GM18511 (cell line): ENCODE measurements at regions not wholly inside any gene's neighbourhood (a gene's known extent, or its start where the extent isn't known, plus 50 kb on each side); places are given as distances from the start of the nearest gene placed in this dataset.

Experiments
- ATAC-seq: cut with Tn5 transposase; IDR thresholded peaks from one replicate; pipeline ENCODE4 v1.9.1; 2021; ENCODE audit warnings: mild to moderate bottlenecking, moderate library complexity; ENCODE audit not compliant: unreplicated experiment

- ATAC-seq = no peak
Measured at GRCh38 chr10:78502210-78502936, 468.7 kb downstream of the RPS24 start.

GRCh38 chr10:78504181-78504580, 470.5 kb downstream of the RPS24 start:
- no peak for ATAC-seq

- ATAC-seq = no peak
Measured at GRCh38 chr10:78505657-78506056, 472.0 kb downstream of the RPS24 start.

DNA sequence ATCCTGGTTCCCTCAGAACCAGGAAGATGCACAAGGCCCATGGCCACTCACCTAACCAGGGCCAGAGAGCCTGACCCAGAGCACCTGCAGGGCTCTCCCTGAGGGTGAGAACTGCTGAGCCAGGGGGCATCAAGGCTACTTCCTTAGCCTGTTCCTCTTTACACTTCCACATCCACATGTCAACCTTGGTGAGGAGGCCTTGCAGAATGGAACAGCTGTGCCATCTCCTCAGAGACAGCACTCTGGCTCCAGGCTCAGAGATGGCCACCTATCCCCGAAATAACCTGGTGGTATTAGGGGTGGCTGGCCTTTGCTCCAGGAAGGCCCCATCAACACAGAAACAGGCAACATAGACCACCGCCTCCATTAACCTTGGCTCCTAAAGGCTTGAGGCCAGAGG, 473.0 kb downstream of the RPS24 start:
- no peak for ATAC-seq

GRCh38 chr10:78507510-78508160, 474.0 kb downstream of the RPS24 start:
- no peak for ATAC-seq

GRCh38 chr10:78508955-78509748, 475.5 kb downstream of the RPS24 start:
- no peak for ATAC-seq

DNA sequence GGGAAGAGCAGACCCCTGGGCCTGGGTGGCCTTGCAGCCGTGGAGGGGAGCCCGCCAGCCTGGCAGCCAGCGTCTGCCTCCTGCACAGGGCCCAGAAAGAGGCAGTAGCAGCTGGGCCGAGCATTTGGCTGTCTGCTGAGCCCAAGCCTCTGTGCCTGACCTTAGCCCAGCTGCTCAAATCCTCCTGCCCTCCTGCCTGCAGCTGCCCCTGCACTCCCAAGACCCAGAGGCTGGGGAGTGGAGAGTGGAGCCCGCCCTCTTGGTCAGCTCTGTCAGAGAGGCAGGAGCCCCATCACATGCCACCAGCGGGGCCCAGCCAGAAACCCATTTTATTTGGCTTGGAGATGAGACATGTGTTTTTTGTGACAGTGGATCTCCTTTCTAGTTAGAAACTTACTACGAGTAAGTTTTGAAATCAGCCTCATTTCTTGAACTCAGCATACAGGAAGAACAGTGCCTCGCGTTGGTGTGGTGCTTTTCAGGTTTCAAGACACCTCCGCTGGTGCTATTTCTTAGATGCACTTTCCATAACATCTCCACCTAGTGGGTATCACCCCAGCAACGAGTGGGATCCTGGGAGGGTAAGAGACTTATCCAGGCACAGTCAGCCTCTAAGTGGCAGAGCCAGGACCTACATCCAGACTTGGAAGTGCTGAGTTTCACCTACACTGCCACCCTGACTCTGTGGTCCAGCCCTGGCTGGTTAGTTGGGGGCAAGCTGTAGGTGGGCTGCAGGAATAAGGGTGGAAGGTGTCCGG, 477.1 kb downstream of the RPS24 start:
- ATAC-seq = no peak

DNA sequence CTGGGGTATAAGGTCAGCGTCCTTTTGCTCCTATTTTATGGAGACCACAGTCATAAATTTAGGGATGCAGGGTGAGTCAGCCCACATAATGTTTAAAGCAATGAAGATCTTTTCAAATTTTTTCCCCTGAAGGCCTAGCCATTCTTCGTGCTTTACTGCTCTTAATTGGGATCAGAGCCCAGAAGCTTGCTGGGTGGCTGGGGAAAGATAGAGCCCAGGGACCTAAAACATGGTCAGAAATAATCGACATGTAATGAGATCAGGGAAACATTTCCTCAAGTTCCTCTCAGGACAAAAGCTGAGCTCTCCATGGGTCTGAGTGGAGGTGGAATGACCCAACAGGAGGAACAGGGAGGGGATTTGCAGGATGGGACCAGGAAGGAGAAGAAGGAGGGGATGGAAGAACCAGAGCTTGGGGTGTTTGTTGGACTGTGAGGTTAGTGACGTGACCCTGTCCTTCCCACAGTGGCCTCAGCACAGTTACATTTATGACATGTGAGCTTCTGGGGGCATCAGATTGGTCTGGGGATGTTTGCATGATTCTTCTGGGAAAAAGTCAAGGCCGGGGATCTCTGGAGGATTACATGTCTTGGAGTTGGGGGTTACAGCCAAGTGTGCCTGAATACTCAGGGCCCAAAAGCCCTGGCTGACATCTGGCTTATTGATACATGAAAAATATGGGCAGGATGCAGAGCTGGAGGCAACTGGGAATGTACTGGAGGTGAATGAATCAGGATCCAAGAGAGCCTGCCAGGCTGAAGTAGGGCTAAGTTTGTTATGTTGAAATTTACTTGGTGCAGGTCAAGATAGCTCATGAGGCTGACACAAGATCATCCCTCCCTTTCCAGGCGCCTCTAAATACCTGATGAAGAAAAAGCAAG, 477.9 kb downstream of the RPS24 start:
- no peak for ATAC-seq

DNA sequence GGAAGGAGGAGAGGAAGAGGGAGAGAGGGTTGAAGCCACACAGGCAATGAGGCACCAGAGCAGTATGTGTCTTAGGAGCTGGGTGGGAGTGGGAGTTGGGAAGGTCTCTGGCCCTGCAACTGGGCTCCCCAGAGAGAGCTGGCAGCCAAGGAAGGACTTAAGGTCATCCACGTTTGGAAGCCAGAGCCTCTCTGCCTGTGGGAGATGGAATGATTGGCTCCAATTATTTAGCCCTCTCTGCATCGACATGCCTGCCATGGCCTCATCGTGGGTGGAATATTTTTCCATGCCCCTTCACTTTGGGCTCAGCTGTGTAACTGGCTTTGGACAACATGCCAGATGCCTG, 478.5 kb downstream of the RPS24 start:
- ATAC-seq = no peak

- no peak for ATAC-seq
Measured at GRCh38 chr10:78513330-78513729, 479.7 kb downstream of the RPS24 start.

DNA sequence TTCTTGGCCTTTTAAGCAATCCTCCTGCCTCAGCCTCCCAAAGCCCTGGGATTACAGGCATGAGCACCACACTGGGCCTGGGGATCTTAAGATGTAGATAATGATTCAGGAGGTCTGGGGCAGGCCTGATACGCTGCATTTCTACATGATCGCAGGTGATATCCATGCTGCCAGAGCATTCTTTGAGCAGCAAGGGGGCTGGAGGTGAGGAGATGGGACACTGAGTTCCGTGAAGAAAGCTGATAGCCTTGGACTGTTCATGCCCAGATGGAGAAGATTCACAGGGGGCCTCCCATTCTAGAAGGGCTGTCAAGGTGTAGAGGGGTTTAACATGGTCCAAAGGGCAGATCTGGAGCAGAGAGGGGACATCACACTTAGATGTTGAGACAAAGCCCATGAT, 480.3 kb downstream of the RPS24 start:
- no peak for ATAC-seq

DNA sequence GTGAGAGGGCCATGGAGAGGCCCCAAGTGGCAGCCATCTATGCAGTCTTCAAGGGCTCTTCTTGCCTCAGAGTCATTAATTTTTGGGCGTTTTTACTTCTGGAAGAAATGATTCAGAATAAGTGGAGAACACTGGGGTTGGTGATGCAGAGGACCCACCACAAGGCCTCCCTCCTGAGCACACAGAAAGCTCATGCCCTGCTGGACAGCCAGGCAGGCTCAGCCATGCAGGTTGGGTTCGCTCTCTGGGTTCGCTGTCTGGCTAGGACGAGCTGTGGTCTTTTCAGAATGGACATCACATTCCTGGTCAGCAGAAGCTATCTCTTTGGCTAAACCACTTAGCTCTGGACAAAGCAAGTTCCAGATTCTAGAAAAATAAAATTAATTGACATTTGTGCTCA, 480.8 kb downstream of the RPS24 start:
- no peak for ATAC-seq

DNA sequence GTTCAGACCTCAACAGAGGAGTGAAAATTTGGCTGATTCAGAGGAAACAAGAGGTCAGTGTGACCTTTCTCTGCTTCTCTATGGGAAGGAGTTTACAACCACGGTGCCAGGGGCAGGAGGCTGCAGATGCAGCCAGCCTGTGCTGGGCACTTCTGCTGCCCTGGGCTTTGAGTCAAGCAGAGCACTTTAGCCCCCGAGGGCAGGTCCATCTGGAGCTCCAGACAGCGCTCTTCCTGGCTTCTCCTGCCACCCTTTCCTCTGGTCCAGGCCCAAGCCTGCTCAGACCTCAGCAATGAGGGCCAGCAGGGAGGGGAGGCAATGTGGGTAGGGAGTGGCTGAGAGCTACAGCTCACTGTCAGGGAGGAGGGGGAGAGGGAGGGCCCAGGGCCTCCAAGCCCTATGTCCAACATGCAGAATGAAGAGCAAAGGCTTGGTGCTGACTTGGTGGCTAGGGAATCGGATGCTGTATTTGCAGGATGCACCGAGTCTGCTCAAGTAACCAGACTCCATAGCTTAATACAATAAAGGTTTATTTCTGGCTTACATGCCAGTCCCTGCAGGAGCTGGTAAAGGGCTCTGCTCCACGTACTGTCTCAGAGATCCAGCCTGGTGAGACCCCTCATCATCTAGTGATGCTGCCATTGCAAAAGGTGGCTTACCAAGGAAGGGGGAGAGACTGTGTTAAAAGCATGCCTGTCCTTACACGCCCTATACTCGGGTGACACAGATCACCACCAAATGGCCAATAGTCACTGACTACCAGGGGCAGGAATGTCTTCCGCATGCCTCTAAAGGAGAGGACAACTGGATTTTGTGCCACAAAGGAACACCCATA, 481.6 kb downstream of the RPS24 start:
- no peak for ATAC-seq

DNA sequence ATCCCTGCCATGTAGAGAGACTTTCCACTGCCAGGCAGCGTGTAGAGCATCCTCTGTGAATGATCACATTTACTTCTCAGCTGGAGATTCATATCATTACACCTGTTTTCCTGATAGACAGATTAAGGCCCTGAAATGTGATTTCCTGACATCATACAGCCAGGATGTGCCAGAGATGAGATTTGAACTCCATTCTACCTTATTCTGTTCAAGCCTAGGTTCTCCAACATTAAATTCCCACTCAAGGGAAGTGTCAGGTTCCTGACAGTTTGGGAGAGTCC, 482.1 kb downstream of the RPS24 start:
- ATAC-seq = no peak

- no peak for ATAC-seq
Measured at GRCh38 chr10:78516236-78516635, 482.6 kb downstream of the RPS24 start.

GRCh38 chr10:78516756-78517155, 483.1 kb downstream of the RPS24 start:
- ATAC-seq = no peak

DNA sequence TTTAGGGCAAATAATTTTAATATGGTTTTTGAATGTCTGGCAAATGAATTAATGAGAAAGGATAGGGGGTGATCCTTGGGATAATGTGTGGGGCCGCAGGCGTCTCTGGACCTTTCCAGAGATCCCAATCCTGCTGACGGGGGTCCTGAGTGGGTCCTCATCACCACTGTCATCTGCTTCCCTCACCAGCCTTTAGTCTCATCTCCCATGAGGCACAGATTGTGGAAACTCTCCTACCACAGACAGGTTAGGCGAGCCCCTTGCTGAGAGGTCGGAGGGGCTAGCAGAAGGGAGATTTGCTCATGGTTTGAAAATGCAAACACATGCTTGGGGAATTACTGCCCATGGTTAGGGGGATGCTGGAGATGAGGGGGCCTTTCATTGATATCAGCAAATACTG, 484.6 kb downstream of the RPS24 start:
- no peak for ATAC-seq

- no peak for ATAC-seq
Measured at GRCh38 chr10:78520737-78521430, 487.2 kb downstream of the RPS24 start.

- ATAC-seq = no peak
Measured at GRCh38 chr10:78523453-78523852, 489.8 kb downstream of the RPS24 start.
